Fibroblast of skin of right biceps (primary cell): ENCODE measurements at regions not wholly inside any gene's neighbourhood (a gene's known extent, or its start where the extent isn't known, plus 50 kb on each side); places are given as distances from the start of the nearest gene placed in this dataset.
"Not testable (repeated sequence)": the region's sequence is repeated elsewhere in the genome, so short reads cannot be mapped to it uniquely, and the experiment has no call there.

Source experiments
- DNase-seq: peaks from one replicate; pipeline ENCODE4 v3.0.0-alpha.2; 2013

DNA sequence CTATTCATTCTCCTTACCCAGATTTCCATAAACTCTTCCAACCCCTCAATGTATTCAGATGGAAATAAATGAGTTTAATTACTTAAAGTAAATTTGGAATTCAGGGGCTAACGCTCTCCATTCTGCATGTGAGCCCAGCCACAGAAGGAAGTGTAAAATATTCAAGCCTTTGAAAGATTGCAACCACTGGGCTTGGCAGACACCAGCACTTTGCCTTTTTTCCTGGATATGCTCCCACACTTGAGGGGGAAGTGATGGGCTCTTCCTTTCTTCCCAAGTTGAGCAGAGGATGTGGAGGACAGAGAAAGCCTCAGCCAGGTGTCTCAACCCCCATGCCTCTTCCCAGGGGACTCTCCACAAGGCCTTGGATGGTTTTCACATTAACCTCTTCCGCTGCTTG lies 825.1 kb upstream of the EEF2KMT start:
- DNase-seq: no peak

- no peak for DNase-seq
Observed at GRCh38 chr16:5918567-5919130, 821.1 kb upstream of the EEF2KMT start.

DNA sequence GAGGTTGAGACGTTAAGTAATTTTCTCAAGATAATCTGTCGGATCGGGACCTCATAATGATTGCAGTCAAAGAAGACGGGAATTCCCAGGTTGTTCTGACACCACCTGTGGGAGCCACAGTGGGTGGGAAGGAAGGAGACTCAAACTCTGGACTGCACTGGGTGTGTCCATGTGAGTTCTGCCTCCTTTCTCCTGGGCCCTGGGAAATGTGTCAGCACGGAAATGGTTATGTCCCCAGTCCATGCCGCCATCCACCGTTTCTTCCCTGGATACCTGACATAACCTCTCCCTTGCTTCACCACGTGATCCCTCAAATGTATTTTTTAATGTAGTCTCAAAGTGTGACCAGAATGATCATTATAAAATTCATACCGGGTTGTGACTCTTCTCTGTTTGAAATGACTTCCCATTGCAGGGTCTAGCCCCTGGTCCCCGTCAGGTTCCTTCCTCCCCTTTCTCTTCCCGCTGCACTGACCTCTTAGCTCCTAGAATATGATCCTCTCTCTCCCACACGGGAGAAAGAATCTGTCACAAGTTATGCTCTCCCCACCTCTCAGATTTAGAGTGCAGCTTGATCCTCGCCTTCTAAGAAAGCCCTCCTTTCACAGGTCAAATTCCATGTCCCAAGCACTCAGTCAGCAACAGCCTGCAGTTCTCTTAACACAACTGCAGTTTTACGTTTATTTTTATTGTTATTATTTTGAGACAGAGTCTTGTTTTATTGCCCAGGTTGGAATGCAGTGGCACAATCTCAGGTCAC lies 820.0 kb upstream of the EEF2KMT start:
- no peak for DNase-seq

GRCh38 chr16:5916711-5917191 lies 819.2 kb upstream of the EEF2KMT start:
- DNase-seq: no peak

- DNase-seq: no peak
Observed at GRCh38 chr16:5911241-5911640, 813.6 kb upstream of the EEF2KMT start.

- DNase-seq: not testable (repeated sequence)
Observed at GRCh38 chr16:5909556-5909955, 812.0 kb upstream of the EEF2KMT start.

DNA sequence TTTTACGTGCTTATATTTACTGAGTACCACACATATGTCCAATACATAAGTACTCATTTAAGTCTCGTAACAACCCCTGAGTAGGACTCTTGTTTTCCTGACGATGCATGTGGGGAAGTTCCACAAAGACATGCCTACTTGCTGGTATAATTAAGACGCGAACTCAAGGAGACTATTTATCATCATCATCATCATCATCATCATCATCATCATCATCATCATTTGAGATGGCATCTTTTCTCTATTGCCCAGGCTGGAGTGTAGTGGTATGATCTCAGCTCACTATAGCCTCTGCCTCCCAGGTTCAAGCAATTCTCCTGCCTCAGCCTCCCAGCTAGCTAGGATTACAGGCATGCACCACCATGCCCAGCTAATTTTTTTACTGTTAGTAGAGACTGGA lies 809.9 kb upstream of the EEF2KMT start:
- DNase-seq: no peak

GRCh38 chr16:5906351-5906750 lies 808.8 kb upstream of the EEF2KMT start:
- DNase-seq: no peak

DNA sequence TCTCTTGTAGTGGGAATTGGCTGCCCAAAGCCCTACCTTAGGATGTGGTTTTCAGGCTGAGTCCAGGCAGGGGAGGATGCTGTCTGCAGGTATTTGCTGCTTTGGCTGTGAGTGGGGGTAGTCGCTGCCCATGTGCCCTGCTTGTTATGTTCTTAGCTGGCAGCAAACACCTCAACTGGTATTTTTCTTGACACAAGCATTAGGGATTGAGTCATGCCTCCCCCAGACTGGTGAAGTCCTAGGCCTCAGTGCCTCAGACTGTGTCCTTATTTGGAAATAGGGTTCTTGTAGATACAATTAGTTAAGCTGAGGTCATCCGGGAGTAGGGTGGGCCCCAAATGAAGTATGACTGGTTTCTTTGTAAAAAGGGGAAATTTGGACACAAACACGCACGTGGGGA lies 808.3 kb upstream of the EEF2KMT start:
- DNase-seq: peak; percentile 67

GRCh38 chr16:5903832-5904231 lies 806.2 kb upstream of the EEF2KMT start:
- no peak for DNase-seq

GRCh38 chr16:5903153-5903552 lies 805.6 kb upstream of the EEF2KMT start:
- DNase-seq: no peak

DNA sequence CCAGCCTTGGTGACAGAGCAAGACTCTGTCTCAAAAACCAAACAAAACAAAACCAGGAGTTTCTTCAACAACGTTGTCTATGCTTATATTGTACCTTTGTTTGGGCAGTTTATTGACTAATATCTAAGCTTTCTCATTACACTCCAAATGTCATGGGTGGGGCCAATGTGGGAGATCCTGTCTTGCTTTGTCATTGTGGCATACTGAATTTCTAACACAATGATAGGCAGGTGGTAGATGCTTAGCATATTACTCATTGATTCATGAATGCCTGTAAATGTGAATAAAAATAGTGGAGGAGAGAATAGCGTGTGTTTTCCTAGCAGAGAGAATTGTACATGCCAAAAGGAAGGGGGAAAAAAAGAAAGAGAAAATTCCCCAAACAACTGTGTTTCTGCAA lies 802.5 kb upstream of the EEF2KMT start:
- DNase-seq: no peak

- DNase-seq: no peak
Observed at GRCh38 chr16:5895976-5896375, 798.4 kb upstream of the EEF2KMT start.

GRCh38 chr16:5895137-5895536 lies 797.5 kb upstream of the EEF2KMT start:
- peak; percentile 79 for DNase-seq

GRCh38 chr16:5891296-5891695 lies 793.7 kb upstream of the EEF2KMT start:
- no peak for DNase-seq

DNA sequence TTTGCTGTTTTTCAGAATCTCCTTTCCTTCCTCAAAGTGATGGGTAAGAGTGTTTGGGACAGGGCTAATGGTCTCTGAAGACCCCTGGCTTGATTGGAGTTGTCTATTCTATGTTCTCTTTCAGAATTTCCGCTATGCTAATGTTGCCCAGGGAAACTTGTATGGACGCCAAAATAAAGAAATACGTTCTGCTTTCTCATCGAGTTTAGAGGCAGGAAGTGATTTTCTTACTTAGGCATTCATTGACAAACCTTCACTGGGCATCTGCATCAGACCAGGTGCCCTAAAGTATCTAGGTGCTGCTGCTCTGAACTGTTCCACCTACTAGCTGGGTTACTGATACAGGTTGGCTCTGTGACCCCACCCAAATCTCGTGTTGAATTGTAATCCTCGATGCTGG lies 787.9 kb upstream of the EEF2KMT start:
- DNase-seq: no peak

DNA sequence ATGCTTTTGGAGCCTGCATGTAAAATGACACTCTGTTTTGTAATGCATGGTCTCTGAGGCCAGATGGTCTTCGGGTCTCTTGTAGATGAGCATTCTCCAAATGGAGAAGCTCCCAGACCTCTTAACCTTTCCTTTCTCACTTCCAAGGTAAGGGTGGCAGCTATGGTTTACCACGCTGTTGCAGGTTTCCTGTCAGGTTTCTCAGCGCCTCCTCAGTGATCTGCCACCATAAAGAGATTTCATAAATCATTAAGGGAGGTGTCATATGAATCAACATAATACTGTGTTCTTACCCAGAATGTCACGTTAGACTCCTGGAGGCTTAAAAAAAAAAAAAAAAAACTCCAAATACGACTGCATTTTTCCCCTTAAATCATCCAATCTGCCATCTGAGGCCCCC lies 787.4 kb upstream of the EEF2KMT start:
- DNase-seq: no peak

- no peak for DNase-seq
Observed at GRCh38 chr16:5884339-5884738, 786.7 kb upstream of the EEF2KMT start.

DNA sequence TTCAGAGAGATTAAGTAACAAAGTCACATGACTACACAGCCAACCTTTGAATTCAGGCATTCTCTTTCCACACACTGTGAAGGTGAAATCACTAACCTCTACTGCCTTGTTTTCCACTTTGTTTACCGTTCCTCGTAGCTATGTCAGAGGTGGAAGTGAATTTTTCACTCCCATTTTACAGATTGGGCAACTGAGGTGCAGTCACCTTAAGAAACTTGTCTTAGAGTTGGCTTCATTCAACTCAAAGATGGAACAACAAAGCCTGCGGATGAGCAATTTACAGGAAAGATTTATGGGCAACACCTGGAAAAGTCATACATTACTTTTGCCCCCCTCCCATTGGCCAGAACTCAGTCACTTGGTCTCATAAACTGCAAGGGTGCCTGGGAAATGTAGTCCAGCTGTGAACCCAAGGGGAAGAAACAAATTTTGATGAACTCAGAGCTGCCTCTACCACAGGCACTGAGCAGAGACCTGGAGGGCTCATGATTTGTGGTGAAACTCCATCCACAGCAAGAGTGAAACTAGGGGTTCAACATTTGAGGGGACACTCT lies 784.6 kb upstream of the EEF2KMT start:
- DNase-seq: no peak

GRCh38 chr16:5875416-5875815 lies 777.8 kb upstream of the EEF2KMT start:
- DNase-seq: peak; percentile 25

DNA sequence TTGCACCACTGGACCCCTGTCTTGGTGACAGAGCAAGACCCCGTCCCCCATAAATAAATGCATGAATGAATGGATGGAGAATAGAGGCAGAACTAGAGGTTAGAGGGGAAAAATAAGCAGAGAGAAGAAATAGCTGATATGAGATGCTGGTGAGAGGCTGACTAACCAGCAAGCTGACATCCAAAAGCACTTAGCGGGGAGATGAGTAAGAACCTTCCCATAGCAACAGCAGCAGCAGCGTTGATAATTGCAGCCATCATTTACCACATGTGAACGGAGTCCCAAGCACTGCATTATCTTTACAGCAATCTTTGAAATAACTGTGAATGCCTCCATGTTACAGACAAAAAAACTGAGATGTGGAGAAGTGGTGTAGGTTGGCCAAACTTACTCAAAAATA lies 777.3 kb upstream of the EEF2KMT start:
- peak; percentile 51 for DNase-seq

GRCh38 chr16:5873221-5873620 lies 775.6 kb upstream of the EEF2KMT start:
- no peak for DNase-seq

DNA sequence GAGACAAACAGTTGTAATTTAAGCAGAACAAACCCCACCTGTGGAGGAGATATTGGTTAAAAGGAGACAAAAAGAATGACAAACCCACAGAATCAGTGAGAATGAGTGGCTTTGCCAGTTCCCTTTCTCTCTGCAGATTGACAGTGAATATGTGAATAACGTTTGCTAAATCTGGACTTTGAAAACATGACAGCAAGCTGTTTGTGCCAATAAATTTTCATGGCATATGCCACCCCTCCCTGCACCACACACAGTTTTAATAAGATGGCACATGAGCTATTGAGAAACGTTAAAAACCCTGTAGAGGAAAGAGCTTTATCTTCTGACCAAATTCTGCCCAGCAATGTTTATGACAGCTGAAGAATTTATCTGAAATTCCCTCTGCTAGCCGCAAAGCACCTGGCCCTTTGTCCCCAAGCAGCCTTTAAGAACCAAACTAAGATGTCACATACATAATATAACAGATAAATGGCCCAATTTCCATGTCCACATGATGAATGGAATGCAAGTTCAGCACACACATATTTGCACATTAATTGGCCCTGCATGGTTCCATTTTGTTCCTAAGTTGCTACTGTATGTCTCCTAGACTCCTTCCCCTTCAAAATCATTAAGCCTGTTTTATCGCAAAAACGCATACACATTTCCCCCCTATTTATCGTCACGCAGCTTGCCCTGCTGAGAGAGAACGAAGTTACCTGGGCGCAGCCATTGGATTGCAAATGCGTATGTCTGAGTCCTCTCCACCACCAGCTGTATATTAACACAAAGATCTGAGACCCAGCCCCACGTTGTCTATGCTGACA lies 773.5 kb upstream of the EEF2KMT start:
- DNase-seq: no peak

GRCh38 chr16:5867250-5867649 lies 769.7 kb upstream of the EEF2KMT start:
- no peak for DNase-seq
